SU-DHL-6 (cell line): ENCODE measurements at regions not wholly inside any gene's neighbourhood (a gene's known extent, or its start where the extent isn't known, plus 50 kb on each side); places are given as distances from the start of the nearest gene placed in this dataset.

Source experiments
- H2AFZ ChIP-seq: fragments of 200-600 bp; sonication (generic); 2 replicates; pipeline ENCODE4 v1.6.1; 2014; ENCODE audit warnings: low read depth, mild to moderate bottlenecking, moderate library complexity, mixed read lengths, antibody characterized with exemption, low read length; ENCODE audit not compliant: severe bottlenecking
- H3F3A ChIP-seq: fragments of 200-600 bp; shearing (Covaris generic); 2 replicates; pipeline ENCODE4 v1.6.0; 2016; ENCODE audit warnings: antibody characterized with exemption, mild to moderate bottlenecking; ENCODE audit not compliant: insufficient read depth
- H3K27ac ChIP-seq: fragments of 200-600 bp; sonication (generic); 2 replicates; pipeline ENCODE4 v1.5.1; 2016; ENCODE audit warnings: low read depth, mild to moderate bottlenecking, low read length, moderate library complexity, mixed read lengths
- H3K27me3 ChIP-seq: fragments of 200-600 bp; sonication (generic), shearing (Covaris generic); 2 replicates; pipeline ENCODE4 v1.6.0; 2014; ENCODE audit warnings: mild to moderate bottlenecking, low read length
- H3K36me3 ChIP-seq: fragments of 200-600 bp; sonication (generic); 2 replicates; pipeline ENCODE4 v1.6.1; 2014; ENCODE audit warnings: mild to moderate bottlenecking, low read length, mixed read lengths
- H3K4me2 ChIP-seq: fragments of 300-600, 200-600 bp; shearing (Covaris generic), sonication (generic); 2 replicates; pipeline ENCODE4 v1.6.0; 2014; ENCODE audit warnings: low read length, low read depth, mild to moderate bottlenecking; ENCODE audit not compliant: poor library complexity, severe bottlenecking
- H3K4me3 ChIP-seq: fragments of 200-600 bp; sonication (generic); 2 replicates; pipeline ENCODE4 v1.5.1; 2014; ENCODE audit warnings: antibody characterized with exemption, low read length, mild to moderate bottlenecking, mixed read lengths; ENCODE audit not compliant: insufficient read depth, poor library complexity, severe bottlenecking
- H3K79me2 ChIP-seq: fragments of 200-600 bp; sonication (generic); 2 replicates; pipeline ENCODE4 v1.6.1; 2014; ENCODE audit warnings: mild to moderate bottlenecking, low read length, moderate library complexity; ENCODE audit not compliant: insufficient read depth
- H3K9ac ChIP-seq: fragments of 200-600 bp; sonication (generic); 2 replicates; pipeline ENCODE4 v1.7.0; 2014; ENCODE audit warnings: mild to moderate bottlenecking, low read length
- H3K9me2 ChIP-seq: fragments of 200-600 bp; sonication (generic); replicated peaks from 2 replicates; pipeline ENCODE4 v1.6.1; 2014; ENCODE audit warnings: low read length; ENCODE audit not compliant: insufficient read depth
- H3K9me3 ChIP-seq: fragments of 200-600 bp; sonication (generic); 2 replicates; pipeline ENCODE4 v1.6.1; 2014; ENCODE audit warnings: low read length, mixed read lengths; ENCODE audit not compliant: insufficient read depth
- H4K20me1 ChIP-seq: fragments of 200-600 bp; sonication (generic); 2 replicates; pipeline ENCODE4 v1.6.1; 2014; ENCODE audit warnings: low read depth, mild to moderate bottlenecking, antibody characterized with exemption, low read length, moderate library complexity, mixed read lengths
- CTCF ChIP-seq: fragments of 200-600 bp; sonication (generic); IDR thresholded peaks from one replicate; pipeline ENCODE4 v1.5.1; 2017; ENCODE audit warnings: antibody characterized with exemption, mild to moderate bottlenecking, low read length, moderate library complexity; ENCODE audit not compliant: insufficient read depth, poor library complexity, severe bottlenecking
- EZH2phosphoT487 ChIP-seq: fragments of 200-600 bp; sonication (generic), shearing (Covaris generic); conservative IDR thresholded peaks from 2 replicates; pipeline ENCODE4 v1.6.1; 2018; ENCODE audit warnings: mild to moderate bottlenecking, antibody characterized with exemption, low read length, moderate library complexity, mixed read lengths

GRCh38 chr1:245095903-245096302, 58.9 kb upstream of the KIF26B start:
- no peaks in the 10 kb centered on the region for H3K9me2 ChIP-seq

GRCh38 chr1:245094954-245095353, 59.8 kb upstream of the KIF26B start:
- Histone ChIP-seq H3K9me3 (no peaks in the 10 kb centered on the region), H2AFZ (no peak overlapping the region), H3F3A (no peaks in the 10 kb centered on the region), H3K9ac (no peak overlapping the region), H3K4me3 (no peak overlapping the region), H3K27ac (no peak overlapping the region), H3K9me2 (no peaks in the 10 kb centered on the region), H3K4me2 (no peak overlapping the region), H3K36me3 (no peaks in the 10 kb centered on the region), H4K20me1 (no peaks in the 10 kb centered on the region), H3K27me3 (no peaks in the 10 kb centered on the region), H3K79me2 (no peaks in the 10 kb centered on the region)
- TF ChIP-seq CTCF (no peak), EZH2phosphoT487 (no peak)

More at GRCh38 chr1:245095903-245096302, 58.9 kb upstream of the KIF26B start:
- Histone ChIP-seq H3K9ac (no peak overlapping the region), H3K36me3 (no peaks in the 10 kb centered on the region), H2AFZ (no peak overlapping the region), H3K4me2 (no peak overlapping the region), H4K20me1 (no peaks in the 10 kb centered on the region), H3K9me3 (no peaks in the 10 kb centered on the region), H3F3A (no peaks in the 10 kb centered on the region), H3K79me2 (no peaks in the 10 kb centered on the region), H3K27ac (no peak overlapping the region), H3K27me3 (no peaks in the 10 kb centered on the region), H3K4me3 (no peak overlapping the region)
- TF ChIP-seq EZH2phosphoT487 = no peak
- no peak for TF ChIP-seq CTCF

- H3F3A ChIP-seq = no peaks in the 10 kb centered on the region
- no peak overlapping the region for H3K4me2 ChIP-seq
- TF ChIP-seq CTCF (no peak), EZH2phosphoT487 (no peak)
- H3K27ac ChIP-seq = no peak overlapping the region
- no peak overlapping the region for H2AFZ ChIP-seq
- no peaks in the 10 kb centered on the region for H3K9me3 ChIP-seq
- no peaks in the 10 kb centered on the region for H3K36me3 ChIP-seq
- no peak overlapping the region for H3K9ac ChIP-seq
- no peaks in the 10 kb centered on the region for H3K27me3 ChIP-seq
- no peak overlapping the region for H3K4me3 ChIP-seq
- H4K20me1 ChIP-seq = no peaks in the 10 kb centered on the region
- no peaks in the 10 kb centered on the region for H3K9me2 ChIP-seq
- H3K79me2 ChIP-seq = no peaks in the 10 kb centered on the region
Observed at GRCh38 chr1:245094092-245094491, 60.7 kb upstream of the KIF26B start.

GRCh38 chr1:245092638-245092976, 62.2 kb upstream of the KIF26B start:
- H3K79me2 ChIP-seq = no peaks in the 10 kb centered on the region
- no peaks in the 10 kb centered on the region for H3K27me3 ChIP-seq
- no peaks in the 10 kb centered on the region for H4K20me1 ChIP-seq
- H3K36me3 ChIP-seq = no peaks in the 10 kb centered on the region
- H3K4me2 ChIP-seq = no peak overlapping the region
- no peaks in the 10 kb centered on the region for H3K9me3 ChIP-seq
- H2AFZ ChIP-seq = no peak overlapping the region
- H3K27ac ChIP-seq = no peak overlapping the region
- no peak overlapping the region for H3K9ac ChIP-seq
- no peaks in the 10 kb centered on the region for H3K9me2 ChIP-seq
- no peak overlapping the region for H3K4me3 ChIP-seq
- H3F3A ChIP-seq = no peaks in the 10 kb centered on the region
- TF ChIP-seq CTCF (no peak), EZH2phosphoT487 (no peak)
